Activated naive CD4-positive, alpha-beta T cell treated with anti-CD3 and anti-CD28 coated beads for 36 hours (primary cell): ENCODE measurements at regions not wholly inside any gene's neighbourhood (a gene's known extent, or its start where the extent isn't known, plus 50 kb on each side); places are given as distances from the start of the nearest gene placed in this dataset.

Source experiments
- CTCF ChIA-PET: fragments of 350-600 bp; sonication (Branson Sonifier 250); formaldehyde crosslinking; loops from one replicate; lab custom pipeline; 2021; ENCODE audit warnings: antibody characterized with exemption; lab: Charles Lee
- DNase-seq: peaks from one replicate; pipeline ENCODE4 v3.0.0-alpha.2; 2020
- H3K27ac Mint-ChIP-seq: one replicate; pipeline ENCODE4 v1.8.0; 2021; ENCODE audit warnings: mild to moderate bottlenecking, mixed read lengths
- H3K27me3 Mint-ChIP-seq: one replicate; pipeline ENCODE4 v1.8.0; 2021; ENCODE audit warnings: low read depth, mixed read lengths
- H3K36me3 Mint-ChIP-seq: one replicate; pipeline ENCODE4 v1.8.0; 2021; ENCODE audit warnings: low read depth, mixed read lengths
- H3K4me1 Mint-ChIP-seq: one replicate; pipeline ENCODE4 v1.8.0; 2021; ENCODE audit warnings: low read depth, mixed read lengths
- H3K4me3 Mint-ChIP-seq: one replicate; pipeline ENCODE4 v1.8.0; 2021; ENCODE audit warnings: mild to moderate bottlenecking, moderate library complexity, mixed read lengths
- H3K9me3 Mint-ChIP-seq: one replicate; pipeline ENCODE4 v1.8.0; 2021; ENCODE audit warnings: mixed read lengths
- intact Hi-C: fragments of 100-400 bp; cut with micrococcal nuclease; formaldehyde crosslinking; loops from one replicate; pipeline ENCODE4 v1.15.1; 2023

- no peak for DNase-seq
- Mint-ChIP-seq H3K27me3 (no peaks in the 10 kb centered on the region), H3K27ac (no peak overlapping the region), H3K36me3 (no peaks in the 10 kb centered on the region), H3K4me3 (no peak overlapping the region), H3K9me3 (no peaks in the 10 kb centered on the region), H3K4me1 (peaks cover 5% of the 10 kb centered on the region)
- intact Hi-C loops: no loop called here
- CTCF ChIA-PET: no interaction called here
These were observed 88.3 kb upstream of the MED13L start for GRCh38 chr12:116365606-116366455.

GRCh38 chr12:116366456-116366776 is 88.9 kb upstream of the MED13L start:
- H3K36me3 Mint-ChIP-seq: no peaks in the 10 kb centered on the region
- DNase-seq: no peak
- no peaks in the 10 kb centered on the region for H3K4me1 Mint-ChIP-seq
- H3K9me3 Mint-ChIP-seq: no peaks in the 10 kb centered on the region
- H3K27me3 Mint-ChIP-seq: no peaks in the 10 kb centered on the region
- no peak overlapping the region for H3K27ac Mint-ChIP-seq
- no peak overlapping the region for H3K4me3 Mint-ChIP-seq
- intact Hi-C loops: no loop called here
- CTCF ChIA-PET: no interaction called here

GRCh38 chr12:116366824-116367223 is 89.3 kb upstream of the MED13L start:
- Mint-ChIP-seq H3K4me1 (no peaks in the 10 kb centered on the region), H3K4me3 (no peak overlapping the region)

GRCh38 chr12:116368196-116369194 is 91.0 kb upstream of the MED13L start:
- CTCF ChIA-PET: interaction anchor here (0.6 to 0.7 kb wide), 2 partner anchors 17 to 371 kb away, joined by 4 read pairs; no protein-coding TSS in a partner anchor
- no peaks in the 10 kb centered on the region for H3K36me3 Mint-ChIP-seq
- H3K9me3 Mint-ChIP-seq: no peaks in the 10 kb centered on the region
- no peaks in the 10 kb centered on the region for H3K4me1 Mint-ChIP-seq
- intact Hi-C loops: no loop called here
- no peak overlapping the region for H3K4me3 Mint-ChIP-seq
- no peak for DNase-seq
- no peak overlapping the region for H3K27ac Mint-ChIP-seq
- no peaks in the 10 kb centered on the region for H3K27me3 Mint-ChIP-seq

More at GRCh38 chr12:116366824-116367223, 89.3 kb upstream of the MED13L start:
- H3K36me3 Mint-ChIP-seq: no peaks in the 10 kb centered on the region
- no peaks in the 10 kb centered on the region for H3K27me3 Mint-ChIP-seq
- CTCF ChIA-PET: no interaction called here
- H3K27ac Mint-ChIP-seq: no peak overlapping the region
- intact Hi-C loops: no loop called here
- DNase-seq: no peak
- H3K9me3 Mint-ChIP-seq: no peaks in the 10 kb centered on the region

- DNase-seq: no peak
- peaks cover 3% of the 10 kb centered on the region for H3K9me3 Mint-ChIP-seq
- H3K27ac Mint-ChIP-seq: no peak overlapping the region
- no peaks in the 10 kb centered on the region for H3K36me3 Mint-ChIP-seq
- intact Hi-C loops: no loop called here
- no peaks in the 10 kb centered on the region for H3K27me3 Mint-ChIP-seq
- CTCF ChIA-PET: interaction anchor here (0.7 kb wide), 2 partner anchors 82 to 259 kb away, joined by 3 to 4 read pairs; no protein-coding TSS in a partner anchor
- H3K4me1 Mint-ChIP-seq: no peaks in the 10 kb centered on the region
- no peak overlapping the region for H3K4me3 Mint-ChIP-seq
These were observed 92.5 kb upstream of the MED13L start for GRCh38 chr12:116370004-116370404.

GRCh38 chr12:116370886-116371580 is 93.5 kb upstream of the MED13L start:
- no peak for DNase-seq
- no peaks in the 10 kb centered on the region for H3K27me3 Mint-ChIP-seq
- H3K4me3 Mint-ChIP-seq: no peak overlapping the region
- H3K36me3 Mint-ChIP-seq: no peaks in the 10 kb centered on the region
- H3K4me1 Mint-ChIP-seq: no peaks in the 10 kb centered on the region
- CTCF ChIA-PET: interaction anchor here (0.7 kb wide), 1 partner anchor 83 kb away, joined by 4 read pairs; no protein-coding TSS in a partner anchor
- H3K9me3 Mint-ChIP-seq: peaks cover 6% of the 10 kb centered on the region
- no peak overlapping the region for H3K27ac Mint-ChIP-seq
- intact Hi-C loops: no loop called here

GRCh38 chr12:116372815-116373214 is 95.3 kb upstream of the MED13L start:
- intact Hi-C loops: no loop called here

GRCh38 chr12:116373572-116374206 is 96.2 kb upstream of the MED13L start:
- no peaks in the 10 kb centered on the region for H3K36me3 Mint-ChIP-seq
- no peak overlapping the region for H3K27ac Mint-ChIP-seq
- DNase-seq: no peak
- intact Hi-C loops: no loop called here
- CTCF ChIA-PET: no interaction called here
- H3K4me1 Mint-ChIP-seq: peaks cover 1% of the 10 kb centered on the region
- peaks cover 6% of the 10 kb centered on the region for H3K9me3 Mint-ChIP-seq
- no peaks in the 10 kb centered on the region for H3K27me3 Mint-ChIP-seq
- no peak overlapping the region for H3K4me3 Mint-ChIP-seq

More at GRCh38 chr12:116372815-116373214, 95.3 kb upstream of the MED13L start:
- Mint-ChIP-seq H3K27ac (no peak overlapping the region), H3K9me3 (peaks cover 6% of the 10 kb centered on the region), H3K4me3 (no peak overlapping the region), H3K36me3 (no peaks in the 10 kb centered on the region), H3K27me3 (no peaks in the 10 kb centered on the region), H3K4me1 (peaks cover 1% of the 10 kb centered on the region)
- DNase-seq: no peak
- CTCF ChIA-PET: interaction anchor here (0.5 kb wide), 1 partner anchor 490 kb away, joined by 3 read pairs; no protein-coding TSS in a partner anchor

GRCh38 chr12:116374207-116374606 is 96.7 kb upstream of the MED13L start:
- Mint-ChIP-seq H3K9me3 (peaks cover 6% of the 10 kb centered on the region), H3K4me1 (peaks cover 1% of the 10 kb centered on the region), H3K27me3 (no peaks in the 10 kb centered on the region), H3K4me3 (no peak overlapping the region), H3K36me3 (no peaks in the 10 kb centered on the region), H3K27ac (no peak overlapping the region)
- CTCF ChIA-PET: no interaction called here
- intact Hi-C loops: no loop called here
- DNase-seq: no peak

GRCh38 chr12:116375278-116375842 is 97.9 kb upstream of the MED13L start:
- intact Hi-C loops: no loop called here
- Mint-ChIP-seq H3K4me3 (no peak overlapping the region), H3K36me3 (no peaks in the 10 kb centered on the region), H3K27ac (no peak overlapping the region), H3K27me3 (no peaks in the 10 kb centered on the region), H3K4me1 (peaks cover 1% of the 10 kb centered on the region), H3K9me3 (peaks cover 6% of the 10 kb centered on the region)
- CTCF ChIA-PET: no interaction called here
- DNase-seq: no peak

- no peak overlapping the region for H3K27ac Mint-ChIP-seq
- DNase-seq: peak; percentile 12
- no peak overlapping the region for H3K4me3 Mint-ChIP-seq
- intact Hi-C loops: no loop called here
- H3K4me1 Mint-ChIP-seq: peaks cover 1% of the 10 kb centered on the region
- CTCF ChIA-PET: no interaction called here
- H3K36me3 Mint-ChIP-seq: no peaks in the 10 kb centered on the region
- no peaks in the 10 kb centered on the region for H3K27me3 Mint-ChIP-seq
- H3K9me3 Mint-ChIP-seq: peaks cover 6% of the 10 kb centered on the region
These were observed 99.1 kb upstream of the MED13L start for GRCh38 chr12:116376354-116377193.
